ENCODE measurements at regions not wholly inside any gene's neighbourhood (a gene's known extent, or its start where the extent isn't known, plus 50 kb on each side); places are given as distances from the start of the nearest gene placed in this dataset.

- H3K27ac ChIP-seq, result no peak overlapping the region
- ChIA-PET CTCF (interaction anchor here (0.5 to 1.9 kb wide), 15 partner anchors 9 to 1855 kb away, joined by 3 to 7 read pairs (median 3); no protein-coding TSS in a partner anchor), POLR2A (ENCODE audit: low non-redundant PET) (no interaction called here)
- no peak for TF ChIP-seq CTCF (conservative IDR thresholded peaks at IDR 0.05; ENCODE audit: low read depth)
- peak; percentile 81 for DNase-seq (ENCODE audit: low spot score)
Measured at GRCh38 chr9:108271646-108272348, 584.0 kb downstream of the ACTL7B start.

GRCh38 chr9:108271236-108271635, 584.5 kb downstream of the ACTL7B start:
- DNase-seq (ENCODE audit: low spot score), result no peak
- TF ChIP-seq CTCF (conservative IDR thresholded peaks at IDR 0.05; ENCODE audit: low read depth), result no peak
- ChIA-PET POLR2A (ENCODE audit: low non-redundant PET) (no interaction called here), CTCF (interaction anchor here (0.6 to 1.9 kb wide), 5 partner anchors 10 to 531 kb away, joined by 3 to 6 read pairs (median 3); no protein-coding TSS in a partner anchor)
- no peak overlapping the region for H3K27ac ChIP-seq

GRCh38 chr9:108270561-108270960, 585.2 kb downstream of the ACTL7B start:
- H3K27ac ChIP-seq, result no peak overlapping the region
- CTCF ChIA-PET, result interaction anchor here (0.6 kb wide), 1 partner anchor 300 kb away, joined by 3 read pairs; no protein-coding TSS in a partner anchor
- POLR2A ChIA-PET (ENCODE audit: low non-redundant PET), result no interaction called here
- no peak for TF ChIP-seq CTCF (conservative IDR thresholded peaks at IDR 0.05; ENCODE audit: low read depth)
- no peak for DNase-seq (ENCODE audit: low spot score)

GRCh38 chr9:108270051-108270450, 585.7 kb downstream of the ACTL7B start:
- DNase-seq (ENCODE audit: low spot score), result peak; percentile 56
- no peak for TF ChIP-seq CTCF (conservative IDR thresholded peaks at IDR 0.05; ENCODE audit: low read depth)
- POLR2A ChIA-PET (ENCODE audit: low non-redundant PET), result no interaction called here
- CTCF ChIA-PET, result interaction anchor here (0.6 kb wide), 1 partner anchor 65 kb away, joined by 3 read pairs; no protein-coding TSS in a partner anchor
- no peak overlapping the region for H3K27ac ChIP-seq

- POLR2A ChIA-PET (ENCODE audit: low non-redundant PET), result no interaction called here
- CTCF ChIA-PET, result interaction anchor here (0.6 kb wide), 1 partner anchor 66 kb away, joined by 3 read pairs; no protein-coding TSS in a partner anchor
- TF ChIP-seq CTCF (conservative IDR thresholded peaks at IDR 0.05; ENCODE audit: low read depth), result no peak
- no peak overlapping the region for H3K27ac ChIP-seq
- no peak for DNase-seq (ENCODE audit: low spot score)
Measured at GRCh38 chr9:108269371-108269770, 586.4 kb downstream of the ACTL7B start.

GRCh38 chr9:108265065-108265464, 590.7 kb downstream of the ACTL7B start:
- POLR2A ChIA-PET (ENCODE audit: low non-redundant PET), result no interaction called here
- CTCF ChIA-PET, result interaction anchor here (0.6 kb wide), 1 partner anchor 411 kb away, joined by 3 read pairs; no protein-coding TSS in a partner anchor
- TF ChIP-seq CTCF (conservative IDR thresholded peaks at IDR 0.05; ENCODE audit: low read depth), result no peak
- H3K27ac ChIP-seq, result no peak overlapping the region
- no peak for DNase-seq (ENCODE audit: low spot score)
